ENCODE measurements at regions not wholly inside any gene's neighbourhood (a gene's known extent, or its start where the extent isn't known, plus 50 kb on each side); places are given as distances from the start of the nearest gene placed in this dataset.
"Not testable (repeated sequence)": the region's sequence is repeated elsewhere in the genome, so short reads cannot be mapped to it uniquely, and the experiment has no call there.

DNA sequence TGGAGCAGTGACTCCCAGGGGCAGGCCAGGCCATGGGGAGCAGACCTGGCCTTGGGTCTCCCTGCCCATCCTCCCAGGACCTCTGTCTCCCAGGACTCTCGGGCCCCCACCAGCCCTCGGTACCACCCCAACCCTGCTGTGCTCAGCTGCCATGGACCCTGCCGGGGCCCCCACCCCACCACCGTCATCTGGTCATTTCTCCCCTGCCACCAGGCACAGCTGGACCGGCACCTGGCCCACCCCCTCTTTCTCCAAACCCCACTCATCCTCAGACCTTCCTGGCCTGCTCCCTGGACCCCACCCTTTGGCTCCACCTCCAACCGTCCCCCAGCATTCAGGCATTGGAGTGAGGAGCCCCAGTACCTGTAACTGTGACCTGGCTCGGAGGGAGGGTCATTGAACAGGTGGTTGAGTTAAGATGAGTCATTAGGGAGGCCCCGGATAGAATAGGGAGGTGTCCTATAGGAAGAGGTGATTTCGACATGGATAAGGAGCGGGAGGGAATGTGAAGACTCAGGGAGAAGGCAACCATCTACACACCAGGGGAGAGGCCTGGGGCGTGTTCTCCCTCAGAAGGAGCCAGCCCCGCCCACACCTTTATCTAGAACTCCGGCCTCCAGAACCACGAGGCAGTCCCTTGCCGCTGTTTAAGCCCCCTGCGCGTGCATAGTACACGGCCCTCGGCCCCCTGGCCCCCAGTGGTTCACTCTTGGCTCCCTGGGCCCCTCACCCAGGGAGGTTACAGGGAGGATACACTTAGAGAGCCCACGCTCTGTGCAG is 1395.9 kb downstream of the BRD1 start:
- DNase-seq = no peak

- DNase-seq = no peak
Measured at GRCh38 chr22:48431014-48431413, 1396.7 kb downstream of the BRD1 start.

GRCh38 chr22:48429446-48430020 is 1398.1 kb downstream of the BRD1 start:
- DNase-seq = no peak

DNA sequence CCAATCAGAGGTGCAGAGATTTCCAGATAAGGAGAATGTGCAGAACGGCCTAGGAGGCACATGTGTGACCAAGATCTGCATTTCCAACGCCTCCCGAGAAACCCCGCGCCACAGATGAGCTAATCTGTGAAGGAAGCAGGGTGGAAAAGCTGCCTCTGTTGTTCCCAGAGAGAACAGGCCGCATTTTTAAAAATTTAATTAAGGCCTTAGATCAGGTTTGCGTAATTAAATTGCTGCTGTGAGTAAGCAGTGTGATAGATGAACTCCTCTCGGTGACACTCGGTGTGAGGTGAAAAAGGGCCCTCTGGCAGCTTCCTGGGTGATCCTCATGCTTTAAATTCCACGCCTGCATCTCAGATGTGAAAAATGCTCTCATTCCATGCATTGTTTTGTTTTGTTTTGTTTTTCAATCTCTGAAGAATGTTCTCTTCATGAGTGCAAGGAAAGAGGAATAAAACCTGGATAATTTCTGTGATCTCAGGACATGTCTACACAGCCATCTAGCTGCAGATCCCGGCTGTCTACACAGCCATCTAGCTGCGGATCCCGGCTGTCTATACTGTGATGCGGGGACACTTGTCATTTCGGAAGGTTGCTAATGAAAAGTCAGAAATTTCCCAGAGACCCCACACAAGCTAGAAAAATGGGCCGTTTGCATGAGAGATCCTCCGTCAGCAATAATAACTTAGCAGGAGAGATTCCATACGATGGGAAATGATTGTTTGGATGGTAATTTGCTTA is 1398.9 kb downstream of the BRD1 start:
- no peak for DNase-seq

DNA sequence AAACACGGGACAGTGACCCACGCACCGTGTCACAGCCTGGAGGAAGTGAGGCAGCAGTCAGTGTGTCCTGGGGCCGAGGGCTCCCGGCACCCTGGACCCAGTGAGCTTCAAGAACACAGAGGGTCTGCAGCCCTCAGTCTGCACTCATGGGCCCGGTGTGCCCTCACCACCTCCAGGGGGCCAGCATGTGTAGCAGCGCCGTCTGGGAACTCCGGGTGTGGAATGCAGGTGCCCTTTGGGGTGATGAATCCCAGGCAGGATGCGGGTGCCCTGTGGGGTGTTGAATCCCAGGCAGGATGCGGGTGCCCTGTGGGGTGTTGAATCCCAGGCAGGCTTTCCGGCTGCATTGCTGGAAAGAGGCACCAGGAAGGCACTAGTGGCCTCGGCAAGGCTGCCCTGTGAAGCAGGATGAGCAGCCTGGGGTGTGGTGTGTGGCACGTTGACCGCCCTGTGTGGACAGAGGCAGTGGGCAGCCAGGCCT is 1399.9 kb downstream of the BRD1 start:
- DNase-seq = no peak

- DNase-seq = no peak
Measured at GRCh38 chr22:48426466-48427380, 1401.0 kb downstream of the BRD1 start.

DNA sequence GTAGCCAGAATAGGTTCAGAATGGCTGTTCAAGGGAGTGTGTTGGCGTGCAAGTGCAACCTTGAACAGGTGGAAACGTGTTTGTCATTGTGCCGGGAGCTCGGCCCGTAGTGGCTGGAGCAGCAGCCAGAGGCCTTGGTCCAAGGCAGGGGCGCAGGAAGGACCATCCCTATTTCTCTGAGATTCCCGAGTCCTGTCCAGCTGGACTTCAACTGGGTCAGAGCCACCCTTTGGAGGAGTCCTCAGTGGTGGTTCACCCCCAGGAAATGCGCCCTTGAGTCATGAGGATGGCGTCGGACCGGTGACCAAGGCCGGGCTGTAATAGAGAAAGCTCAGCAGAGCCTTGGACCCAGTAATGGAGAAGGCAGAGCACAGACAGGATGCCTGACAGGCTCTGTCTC is 1402.0 kb downstream of the BRD1 start:
- DNase-seq = no peak

- no peak for DNase-seq
Measured at GRCh38 chr22:48425091-48425506, 1402.6 kb downstream of the BRD1 start.

DNA sequence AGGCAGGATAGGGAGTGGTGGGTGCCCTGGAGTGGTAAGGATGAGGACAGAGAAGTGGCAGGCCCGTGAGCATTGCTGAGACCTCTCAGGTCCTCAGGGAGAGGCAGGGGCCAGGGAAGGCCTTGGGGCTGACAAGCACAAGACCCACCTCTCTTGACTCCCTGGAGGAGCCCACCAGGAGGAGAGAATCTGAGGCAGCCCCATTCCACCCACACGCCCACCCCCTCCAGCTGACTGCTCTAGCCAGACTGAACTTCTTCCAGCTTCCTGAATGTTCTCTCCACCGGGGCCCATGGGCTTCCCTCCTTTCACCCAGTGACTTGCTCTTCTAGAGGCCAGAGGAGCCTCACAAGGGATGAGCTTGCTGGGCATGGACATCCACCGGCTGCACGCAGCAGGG is 1403.0 kb downstream of the BRD1 start:
- no peak for DNase-seq

DNA sequence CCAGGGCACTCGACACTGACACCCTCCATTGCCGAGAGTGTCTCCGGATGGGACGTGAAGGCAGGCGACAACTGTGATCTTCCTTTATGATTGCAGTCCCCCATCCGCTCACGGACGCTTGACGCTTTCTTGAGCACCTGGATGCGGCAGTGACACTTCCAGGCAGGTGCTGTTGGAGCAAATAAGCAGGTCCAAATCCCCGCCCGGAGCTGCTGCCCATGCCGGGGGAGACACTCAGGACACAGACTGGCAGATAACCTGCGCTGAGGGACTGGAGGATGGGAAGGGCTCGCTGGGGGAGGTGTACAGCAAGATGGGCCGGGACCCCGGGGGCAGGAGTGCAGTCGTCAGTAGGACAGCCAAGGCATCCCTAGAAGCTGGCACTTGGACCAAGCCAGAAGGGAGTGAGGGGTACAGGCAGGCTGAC is 1403.5 kb downstream of the BRD1 start:
- no peak for DNase-seq

- no peak for DNase-seq
Measured at GRCh38 chr22:48423481-48423911, 1404.2 kb downstream of the BRD1 start.

DNA sequence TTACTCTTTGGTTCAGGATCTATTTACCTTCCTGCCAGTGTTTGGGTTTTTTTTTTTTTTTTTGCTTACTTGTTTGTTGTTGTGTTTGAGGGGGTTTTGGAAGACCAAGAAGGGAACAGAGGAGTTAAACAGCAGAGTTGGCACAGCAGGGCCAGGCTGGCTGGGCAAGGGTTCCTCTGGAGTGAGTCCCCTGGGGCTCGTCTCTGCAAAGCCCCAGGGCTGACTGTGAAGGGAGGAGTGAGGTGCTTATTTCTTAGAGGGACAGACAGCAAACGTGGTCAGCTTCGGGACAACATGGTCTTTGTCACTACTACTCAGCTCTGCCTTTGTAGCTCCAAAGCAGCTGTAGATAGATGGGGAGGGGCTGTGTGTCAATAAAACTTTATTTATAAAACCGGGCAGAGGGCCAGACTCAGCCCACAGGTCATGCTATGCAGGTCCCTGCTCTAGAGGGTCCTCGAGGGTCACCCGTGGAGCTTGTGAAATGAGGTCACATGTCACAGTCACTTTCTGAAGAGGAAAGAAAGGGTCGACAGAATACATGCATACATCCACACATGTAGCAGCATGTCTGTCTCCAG is 1404.7 kb downstream of the BRD1 start:
- DNase-seq = no peak

- DNase-seq = no peak
Measured at GRCh38 chr22:48418831-48419230, 1408.8 kb downstream of the BRD1 start.

GRCh38 chr22:48417225-48418070 is 1410.2 kb downstream of the BRD1 start:
- DNase-seq = no peak

DNA sequence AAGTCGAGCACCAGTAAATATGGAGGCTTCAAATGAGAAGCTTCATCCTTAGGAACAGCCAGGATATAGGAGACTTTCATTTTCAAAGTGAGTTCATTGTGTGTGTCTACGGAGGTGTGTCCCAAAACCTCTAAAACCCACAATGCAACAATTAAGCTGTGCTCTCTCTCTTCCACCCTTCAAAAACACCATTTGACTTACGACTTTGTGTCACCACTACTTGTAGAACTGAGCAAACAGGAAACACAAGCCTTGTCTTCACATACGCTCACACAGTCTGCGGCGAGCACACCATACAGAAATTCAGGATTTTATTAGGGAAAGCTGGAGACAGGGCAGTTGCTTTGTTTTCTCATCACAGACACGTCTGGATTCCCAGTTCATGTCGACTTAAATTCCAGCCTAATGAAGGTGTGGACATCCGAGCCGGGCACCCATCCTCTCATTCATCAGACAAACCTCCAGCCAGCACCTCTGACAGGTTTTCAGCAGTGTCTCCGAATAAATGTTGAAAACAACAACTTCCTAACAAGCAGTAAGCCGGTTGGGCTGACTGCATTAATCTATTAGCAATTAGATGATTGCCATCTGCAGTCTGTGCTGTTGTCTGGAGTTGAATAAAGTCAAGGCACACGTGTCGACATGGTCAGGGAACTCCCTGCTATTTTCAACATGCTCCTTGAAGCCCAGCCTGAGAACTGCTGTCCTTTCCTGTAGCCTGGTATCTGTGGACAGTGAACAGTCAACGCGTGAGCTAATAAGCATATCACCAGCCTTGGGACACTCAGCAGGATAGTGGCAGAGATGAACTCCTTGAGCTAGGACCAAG is 1411.1 kb downstream of the BRD1 start:
- no peak for DNase-seq

DNA sequence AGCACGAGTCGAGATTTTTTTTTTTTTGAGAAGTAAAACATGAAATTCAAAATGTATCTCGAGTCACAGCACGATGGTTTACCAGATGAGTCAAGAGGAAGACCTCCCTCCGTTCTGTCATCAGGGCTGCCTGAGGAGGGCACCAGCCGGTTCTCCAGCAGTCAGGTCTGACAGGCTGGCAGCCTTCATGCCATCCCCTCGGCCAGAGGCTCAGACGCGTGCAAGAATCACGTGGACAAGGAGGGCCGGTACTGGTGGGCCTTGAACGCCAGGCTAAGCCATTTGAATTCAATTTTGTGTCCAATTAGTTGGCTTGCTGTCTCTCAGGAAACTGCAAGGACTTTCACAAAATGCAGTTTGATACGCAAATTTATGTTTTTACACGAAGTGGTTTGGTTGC is 1412.2 kb downstream of the BRD1 start:
- DNase-seq = no peak

GRCh38 chr22:48414651-48415050 is 1413.0 kb downstream of the BRD1 start:
- DNase-seq = no peak

GRCh38 chr22:48412931-48413330 is 1414.7 kb downstream of the BRD1 start:
- not testable (repeated sequence) for DNase-seq

DNA sequence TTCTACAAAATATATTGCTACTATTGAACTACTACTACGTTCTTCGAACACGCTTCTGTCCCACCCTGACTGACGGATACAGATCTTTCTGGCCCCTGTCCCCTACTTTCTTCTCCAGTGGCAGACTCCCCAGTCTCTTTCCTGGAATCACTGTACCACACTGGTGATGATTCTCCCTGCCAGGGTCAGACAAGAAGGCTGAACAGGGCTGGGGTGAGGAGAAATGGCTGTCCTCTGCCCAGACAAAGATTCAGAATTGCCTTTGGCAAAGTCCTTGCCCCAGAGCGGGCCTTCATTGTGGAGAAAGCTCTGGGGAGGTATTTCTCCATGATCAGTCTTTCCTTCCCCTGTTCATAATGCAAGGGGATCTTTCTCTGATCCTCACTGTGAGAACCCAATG is 1417.1 kb downstream of the BRD1 start:
- no peak for DNase-seq

DNA sequence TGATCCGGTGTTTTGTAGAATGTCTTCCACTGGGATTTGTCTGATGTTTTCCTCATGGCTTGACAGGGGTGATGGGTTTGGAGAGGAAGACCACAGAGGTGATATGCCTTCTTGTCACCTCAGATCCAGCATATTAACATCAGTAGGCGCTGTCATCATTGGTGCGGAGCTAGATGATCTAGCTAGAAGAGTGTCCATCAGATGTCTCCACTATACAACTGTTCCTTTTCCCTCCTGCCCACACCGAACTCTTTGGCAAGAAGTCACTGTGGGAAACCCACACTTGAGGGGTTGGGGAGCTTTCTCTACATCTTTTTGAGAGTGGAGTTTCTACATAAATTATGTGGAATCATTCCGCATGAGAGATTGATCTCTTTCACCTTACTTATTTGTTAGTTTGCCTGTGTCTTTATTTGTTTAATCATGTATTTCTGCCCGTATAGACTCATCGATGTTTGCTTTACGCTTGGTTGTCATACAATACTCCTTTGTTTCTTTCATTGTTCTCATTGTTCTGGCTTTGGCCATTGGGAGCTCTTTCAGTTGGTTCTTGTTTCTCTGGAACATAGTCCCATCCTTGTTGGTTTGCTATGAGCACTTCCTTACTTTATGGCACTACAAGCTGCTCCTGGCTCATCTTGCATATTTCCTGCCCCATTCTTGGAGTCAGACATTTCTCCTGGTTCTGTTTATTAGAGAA is 1420.3 kb downstream of the BRD1 start:
- DNase-seq = no peak

Measured in activated effector memory CD4-positive, alpha-beta T cell treated with Interleukin-2 at 50 U/mL for 16 hours (primary cell).